ENCODE measurements at regions not wholly inside any gene's neighbourhood (a gene's known extent, or its start where the extent isn't known, plus 50 kb on each side); places are given as distances from the start of the nearest gene placed in this dataset.

GRCh38 chr2:167732326-167732725, 515.1 kb downstream of the STK39 start:
- no peaks in the 10 kb centered on the region for H3K9me3 ChIP-seq
- TF ChIP-seq POLR2AphosphoS5 (IDR thresholded peaks at IDR 0.05) (no peak), EP300 (IDR thresholded peaks at IDR 0.05) (no peak), POLR2A (IDR thresholded peaks at IDR 0.05) (no peak), CTCF (IDR thresholded peaks at IDR 0.05) (no peak)
- H3K27ac ChIP-seq: no peak overlapping the region
- H3K4me1 ChIP-seq: peaks cover 0 to 6% (median 0%) of the 10 kb centered on the region in 4 donors
- intact Hi-C loops (cut with DNase I): no loop called here
- H3K27me3 ChIP-seq: no peaks in the 10 kb centered on the region
- no peak for DNase-seq
- H3K36me3 ChIP-seq: no peaks in the 10 kb centered on the region
- 45 to 74% methylated on average over 4 of the region's 4 CpGs for WGBS, 2 donors
- H3K4me3 ChIP-seq: no peak overlapping the region

- Histone ChIP-seq H3K27ac (no peak overlapping the region), H3K36me3 (no peaks in the 10 kb centered on the region), H3K9me3 (no peaks in the 10 kb centered on the region), H3K4me3 (no peak overlapping the region), H3K4me1 (peaks cover 0 to 6% (median 0%) of the 10 kb centered on the region in 4 donors), H3K27me3 (no peaks in the 10 kb centered on the region)
- WGBS, 2 donors: 88 to 91% methylated on average over 3 of the region's 3 CpGs
- no peak for DNase-seq
- intact Hi-C loops (cut with DNase I): no loop called here
- TF ChIP-seq POLR2A (IDR thresholded peaks at IDR 0.05): no peak
- no peak for TF ChIP-seq EP300 (IDR thresholded peaks at IDR 0.05)
- TF ChIP-seq POLR2AphosphoS5 (IDR thresholded peaks at IDR 0.05): no peak
- no peak for TF ChIP-seq CTCF (IDR thresholded peaks at IDR 0.05)
These were observed 517.5 kb downstream of the STK39 start for GRCh38 chr2:167729911-167730310.

- intact Hi-C loops (cut with DNase I): no loop called here
- no peak for TF ChIP-seq EP300 (IDR thresholded peaks at IDR 0.05)
- H3K27me3 ChIP-seq: no peaks in the 10 kb centered on the region
- H3K4me3 ChIP-seq: no peak overlapping the region
- no peaks in the 10 kb centered on the region for H3K4me1 ChIP-seq
- no peak for DNase-seq
- no peaks in the 10 kb centered on the region for H3K9me3 ChIP-seq
- H3K36me3 ChIP-seq: no peaks in the 10 kb centered on the region
- 88 to 90% methylated on average over 2 of the region's 2 CpGs for whole genome bisulfite sequencing, 2 donors
- H3K27ac ChIP-seq: no peak overlapping the region
These were observed 520.6 kb downstream of the STK39 start for GRCh38 chr2:167726788-167727187.

GRCh38 chr2:167721593-167721992, 525.8 kb downstream of the STK39 start:
- TF ChIP-seq CTCF (IDR thresholded peaks at IDR 0.05) (no peak), POLR2A (IDR thresholded peaks at IDR 0.05) (no peak), POLR2AphosphoS5 (IDR thresholded peaks at IDR 0.05) (no peak), EP300 (IDR thresholded peaks at IDR 0.05) (no peak)
- no peaks in the 10 kb centered on the region for H3K36me3 ChIP-seq
- no peaks in the 10 kb centered on the region for H3K27me3 ChIP-seq
- no peak for DNase-seq
- no peaks in the 10 kb centered on the region for H3K9me3 ChIP-seq
- H3K4me3 ChIP-seq: no peak overlapping the region
- no peak overlapping the region for H3K27ac ChIP-seq
- intact Hi-C loops (cut with DNase I): no loop called here
- H3K4me1 ChIP-seq: no peaks in the 10 kb centered on the region
- WGBS, 2 donors: 87 to 91% methylated on average over 3 of the region's 3 CpGs

- no peaks in the 10 kb centered on the region for H3K9me3 ChIP-seq
- DNase-seq: no peak
These were observed 528.0 kb downstream of the STK39 start for GRCh38 chr2:167719410-167719809.

GRCh38 chr2:167718560-167718959, 528.8 kb downstream of the STK39 start:
- Histone ChIP-seq H3K4me3 (no peak overlapping the region), H3K27ac (no peak overlapping the region), H3K9me3 (no peaks in the 10 kb centered on the region), H3K36me3 (no peaks in the 10 kb centered on the region), H3K27me3 (no peaks in the 10 kb centered on the region), H3K4me1 (no peaks in the 10 kb centered on the region)
- intact Hi-C loops (cut with DNase I): no loop called here
- no peak for TF ChIP-seq POLR2AphosphoS5 (IDR thresholded peaks at IDR 0.05)
- no peak for TF ChIP-seq POLR2A (IDR thresholded peaks at IDR 0.05)
- TF ChIP-seq EP300 (IDR thresholded peaks at IDR 0.05): no peak
- TF ChIP-seq CTCF (IDR thresholded peaks at IDR 0.05): no peak
- WGBS, 2 donors: 89 to 94% methylated on average over 1 of the region's 1 CpG
- DNase-seq: no peak

More at GRCh38 chr2:167719410-167719809, 528.0 kb downstream of the STK39 start:
- Histone ChIP-seq H3K27ac (no peak overlapping the region), H3K27me3 (no peaks in the 10 kb centered on the region), H3K4me1 (no peaks in the 10 kb centered on the region), H3K4me3 (no peak overlapping the region), H3K36me3 (no peaks in the 10 kb centered on the region)
- no peak for TF ChIP-seq POLR2AphosphoS5 (IDR thresholded peaks at IDR 0.05)
- intact Hi-C loops (cut with DNase I): no loop called here
- WGBS, 2 donors: 55 to 75% methylated on average over 4 of the region's 4 CpGs
